ENCODE measurements at regions not wholly inside any gene's neighbourhood (a gene's known extent, or its start where the extent isn't known, plus 50 kb on each side); places are given as distances from the start of the nearest gene placed in this dataset.
A peak's percentile ranks its signal among the peaks of the same experiment; 100 is the strongest.

- no peaks in the 10 kb centered on the region for H3K36me3 ChIP-seq (ENCODE audit: control insufficient read depth in 1 of 2, insufficient read depth in 2 of 2, low read depth in 1 of 2, low read length in 2 of 2)
- no peak overlapping the region for H4K91ac ChIP-seq (ENCODE audit: low read length)
- no peak overlapping the region for H2BK12ac ChIP-seq (ENCODE audit: low read length in 2 of 2)
- no peak overlapping the region for H2BK15ac ChIP-seq (ENCODE audit: low read depth, poor library complexity, severe bottlenecking)
- H4K8ac ChIP-seq (ENCODE audit: low read length) = no peak overlapping the region
- no peak overlapping the region for H3K23ac ChIP-seq (ENCODE audit: low read length in 2 of 2)
- no peak overlapping the region for H3K4ac ChIP-seq (ENCODE audit: low read depth in 1 of 2, low read length in 2 of 2)
- no peaks in the 10 kb centered on the region for H3K79me1 ChIP-seq (replicated peaks; ENCODE audit: low read length, poor library complexity, severe bottlenecking)
- no peak overlapping the region for H2AFZ ChIP-seq (ENCODE audit: low read depth, low read length)
- H3K4me1 ChIP-seq (ENCODE audit: control insufficient read depth, insufficient read depth, low read depth, low read length) = no peaks in the 10 kb centered on the region
- no peak overlapping the region for H3K9ac ChIP-seq (ENCODE audit: low read length)
- no peak overlapping the region for H3K18ac ChIP-seq (ENCODE audit: low read depth in 1 of 2, low read length in 2 of 2)
- no peak overlapping the region for H2BK5ac ChIP-seq (ENCODE audit: low read depth, low read length, poor library complexity, severe bottlenecking)
- no peak overlapping the region for H3K14ac ChIP-seq (ENCODE audit: low read length in 2 of 2)
- no peak overlapping the region for H3K27ac ChIP-seq (ENCODE audit: low read length, poor library complexity, severe bottlenecking)
- no peak overlapping the region for H2BK120ac ChIP-seq (ENCODE audit: low read depth, low read length)
- no peaks in the 10 kb centered on the region for H3K27me3 ChIP-seq (ENCODE audit: control insufficient read depth in 1 of 2, insufficient read depth in 1 of 2, low read length in 2 of 2)
- no peaks in the 10 kb centered on the region for H3K9me3 ChIP-seq (ENCODE audit: control insufficient read depth, low read length)
- H3K4me2 ChIP-seq (ENCODE audit: low read length, poor library complexity, severe bottlenecking) = no peak overlapping the region
- no peak overlapping the region for H2AK5ac ChIP-seq (ENCODE audit: low read length, severe bottlenecking)
- 83% methylated on average over 2 of the region's 2 CpGs for WGBS
- no peak overlapping the region for H3K4me3 ChIP-seq (ENCODE audit: insufficient read depth in 1 of 2, low read depth in 1 of 2, low read length in 2 of 2)
- DNase-seq = no peak
These were observed 296.9 kb downstream of the TLE4 start for GRCh38 chr9:79868567-79869189.

- H2BK120ac ChIP-seq (ENCODE audit: low read depth, low read length) = no peak overlapping the region
- H3K36me3 ChIP-seq (ENCODE audit: control insufficient read depth in 1 of 2, insufficient read depth in 2 of 2, low read depth in 1 of 2, low read length in 2 of 2) = no peaks in the 10 kb centered on the region
- H3K9ac ChIP-seq (ENCODE audit: low read length) = no peak overlapping the region
- H3K4me3 ChIP-seq (ENCODE audit: insufficient read depth in 1 of 2, low read depth in 1 of 2, low read length in 2 of 2) = no peak overlapping the region
- no peaks in the 10 kb centered on the region for H3K79me1 ChIP-seq (replicated peaks; ENCODE audit: low read length, poor library complexity, severe bottlenecking)
- no peak overlapping the region for H2BK15ac ChIP-seq (ENCODE audit: low read depth, poor library complexity, severe bottlenecking)
- H2BK5ac ChIP-seq (ENCODE audit: low read depth, low read length, poor library complexity, severe bottlenecking) = no peak overlapping the region
- H3K18ac ChIP-seq (ENCODE audit: low read depth in 1 of 2, low read length in 2 of 2) = no peak overlapping the region
- H3K4me1 ChIP-seq (ENCODE audit: control insufficient read depth, insufficient read depth, low read depth, low read length) = no peaks in the 10 kb centered on the region
- H2AK5ac ChIP-seq (ENCODE audit: low read length, severe bottlenecking) = no peak overlapping the region
- no peaks in the 10 kb centered on the region for H3K9me3 ChIP-seq (ENCODE audit: control insufficient read depth, low read length)
- no peak overlapping the region for H3K27ac ChIP-seq (ENCODE audit: low read length, poor library complexity, severe bottlenecking)
- no peak overlapping the region for H4K91ac ChIP-seq (ENCODE audit: low read length)
- H3K27me3 ChIP-seq (ENCODE audit: control insufficient read depth in 1 of 2, insufficient read depth in 1 of 2, low read length in 2 of 2) = no peaks in the 10 kb centered on the region
- H2BK12ac ChIP-seq (ENCODE audit: low read length in 2 of 2) = no peak overlapping the region
- no peak for DNase-seq
- H4K8ac ChIP-seq (ENCODE audit: low read length) = no peak overlapping the region
- no peak overlapping the region for H3K14ac ChIP-seq (ENCODE audit: low read length in 2 of 2)
- H3K4ac ChIP-seq (ENCODE audit: low read depth in 1 of 2, low read length in 2 of 2) = no peak overlapping the region
- no peak overlapping the region for H3K4me2 ChIP-seq (ENCODE audit: low read length, poor library complexity, severe bottlenecking)
- 94% methylated on average over 32 of the region's 32 CpGs for WGBS
- no peak overlapping the region for H2AFZ ChIP-seq (ENCODE audit: low read depth, low read length)
- no peak overlapping the region for H3K23ac ChIP-seq (ENCODE audit: low read length in 2 of 2)
These were observed 291.4 kb downstream of the TLE4 start for GRCh38 chr9:79862921-79863890.

- Histone ChIP-seq H3K23ac (ENCODE audit: low read length in 2 of 2) (no peak overlapping the region), H3K4me1 (ENCODE audit: control insufficient read depth, insufficient read depth, low read depth, low read length) (no peaks in the 10 kb centered on the region), H4K91ac (ENCODE audit: low read length) (no peak overlapping the region), H3K36me3 (ENCODE audit: control insufficient read depth in 1 of 2, insufficient read depth in 2 of 2, low read depth in 1 of 2, low read length in 2 of 2) (no peaks in the 10 kb centered on the region), H2BK12ac (ENCODE audit: low read length in 2 of 2) (no peak overlapping the region), H2AFZ (ENCODE audit: low read depth, low read length) (no peak overlapping the region), H4K8ac (ENCODE audit: low read length) (no peak overlapping the region), H3K27ac (ENCODE audit: low read length, poor library complexity, severe bottlenecking) (no peak overlapping the region), H2BK15ac (ENCODE audit: low read depth, poor library complexity, severe bottlenecking) (no peak overlapping the region), H3K4me3 (ENCODE audit: insufficient read depth in 1 of 2, low read depth in 1 of 2, low read length in 2 of 2) (no peak overlapping the region), H2BK5ac (ENCODE audit: low read depth, low read length, poor library complexity, severe bottlenecking) (no peak overlapping the region), H3K79me1 (replicated peaks; ENCODE audit: low read length, poor library complexity, severe bottlenecking) (no peaks in the 10 kb centered on the region), H3K4ac (ENCODE audit: low read depth in 1 of 2, low read length in 2 of 2) (no peak overlapping the region), H3K14ac (ENCODE audit: low read length in 2 of 2) (no peak overlapping the region), H3K4me2 (ENCODE audit: low read length, poor library complexity, severe bottlenecking) (no peak overlapping the region), H2AK5ac (ENCODE audit: low read length, severe bottlenecking) (no peak overlapping the region), H2BK120ac (ENCODE audit: low read depth, low read length) (no peak overlapping the region), H3K9me3 (ENCODE audit: control insufficient read depth, low read length) (no peaks in the 10 kb centered on the region), H3K27me3 (ENCODE audit: control insufficient read depth in 1 of 2, insufficient read depth in 1 of 2, low read length in 2 of 2) (no peaks in the 10 kb centered on the region), H3K18ac (ENCODE audit: low read depth in 1 of 2, low read length in 2 of 2) (no peak overlapping the region), H3K9ac (ENCODE audit: low read length) (no peak overlapping the region)
- 95% methylated on average over 3 of the region's 3 CpGs for WGBS
- peak; percentile 11 for DNase-seq
These were observed 286.7 kb downstream of the TLE4 start for GRCh38 chr9:79858508-79858907.

- 66% methylated on average over 2 of the region's 2 CpGs for WGBS
These were observed 285.4 kb downstream of the TLE4 start for GRCh38 chr9:79857188-79857587.

More at GRCh38 chr9:79857188-79857587, 285.4 kb downstream of the TLE4 start:
- no peak overlapping the region for H2AFZ ChIP-seq (ENCODE audit: low read depth, low read length)
- H3K23ac ChIP-seq (ENCODE audit: low read length in 2 of 2) = no peak overlapping the region
- no peaks in the 10 kb centered on the region for H3K36me3 ChIP-seq (ENCODE audit: control insufficient read depth in 1 of 2, insufficient read depth in 2 of 2, low read depth in 1 of 2, low read length in 2 of 2)
- no peak overlapping the region for H2BK120ac ChIP-seq (ENCODE audit: low read depth, low read length)
- H4K91ac ChIP-seq (ENCODE audit: low read length) = no peak overlapping the region
- H3K4ac ChIP-seq (ENCODE audit: low read depth in 1 of 2, low read length in 2 of 2) = no peak overlapping the region
- no peaks in the 10 kb centered on the region for H3K4me1 ChIP-seq (ENCODE audit: control insufficient read depth, insufficient read depth, low read depth, low read length)
- no peak overlapping the region for H2BK5ac ChIP-seq (ENCODE audit: low read depth, low read length, poor library complexity, severe bottlenecking)
- no peak overlapping the region for H3K4me2 ChIP-seq (ENCODE audit: low read length, poor library complexity, severe bottlenecking)
- H3K27me3 ChIP-seq (ENCODE audit: control insufficient read depth in 1 of 2, insufficient read depth in 1 of 2, low read length in 2 of 2) = no peaks in the 10 kb centered on the region
- H3K14ac ChIP-seq (ENCODE audit: low read length in 2 of 2) = no peak overlapping the region
- no peak overlapping the region for H3K4me3 ChIP-seq (ENCODE audit: insufficient read depth in 1 of 2, low read depth in 1 of 2, low read length in 2 of 2)
- H3K9ac ChIP-seq (ENCODE audit: low read length) = no peak overlapping the region
- H3K18ac ChIP-seq (ENCODE audit: low read depth in 1 of 2, low read length in 2 of 2) = no peak overlapping the region
- H3K9me3 ChIP-seq (ENCODE audit: control insufficient read depth, low read length) = no peaks in the 10 kb centered on the region
- no peak for DNase-seq
- no peak overlapping the region for H3K27ac ChIP-seq (ENCODE audit: low read length, poor library complexity, severe bottlenecking)
- H2AK5ac ChIP-seq (ENCODE audit: low read length, severe bottlenecking) = no peak overlapping the region
- H2BK15ac ChIP-seq (ENCODE audit: low read depth, poor library complexity, severe bottlenecking) = no peak overlapping the region
- no peaks in the 10 kb centered on the region for H3K79me1 ChIP-seq (replicated peaks; ENCODE audit: low read length, poor library complexity, severe bottlenecking)
- no peak overlapping the region for H4K8ac ChIP-seq (ENCODE audit: low read length)
- H2BK12ac ChIP-seq (ENCODE audit: low read length in 2 of 2) = no peak overlapping the region

All from mesenchymal stem cell (in vitro differentiated cells and primary cell).